H1 (cell line): ENCODE measurements at regions not wholly inside any gene's neighbourhood (a gene's known extent, or its start where the extent isn't known, plus 50 kb on each side); places are given as distances from the start of the nearest gene placed in this dataset.

Experiments
- EP300 ChIP-seq, 2 experiments: IDR thresholded peaks; 1 replicate in 1 of 2; 2 replicates in 1 of 2; pipeline ENCODE4 v1.6.1; 2011 to 2012; ENCODE audit warnings: low read depth in 2 of 2, low read length in 2 of 2, mild to moderate bottlenecking in 2 of 2, borderline replicate concordance in 1 of 2, inconsistent platforms in 1 of 2, moderate library complexity in 1 of 2
- EZH2 ChIP-seq: fragments of 200-600 bp; sonication (generic); IDR thresholded peaks from 2 replicates; pipeline ENCODE4 v1.7.1; 2012; ENCODE audit warnings: low read depth, mild to moderate bottlenecking, moderate library complexity, low read length, inconsistent platforms; ENCODE audit not compliant: severe bottlenecking
- RXRA ChIP-seq: IDR thresholded peaks from 2 replicates; pipeline ENCODE4 v1.6.1; 2011; ENCODE audit warnings: low read depth, mild to moderate bottlenecking, low read length, moderate library complexity; ENCODE audit not compliant: insufficient read depth

DNA sequence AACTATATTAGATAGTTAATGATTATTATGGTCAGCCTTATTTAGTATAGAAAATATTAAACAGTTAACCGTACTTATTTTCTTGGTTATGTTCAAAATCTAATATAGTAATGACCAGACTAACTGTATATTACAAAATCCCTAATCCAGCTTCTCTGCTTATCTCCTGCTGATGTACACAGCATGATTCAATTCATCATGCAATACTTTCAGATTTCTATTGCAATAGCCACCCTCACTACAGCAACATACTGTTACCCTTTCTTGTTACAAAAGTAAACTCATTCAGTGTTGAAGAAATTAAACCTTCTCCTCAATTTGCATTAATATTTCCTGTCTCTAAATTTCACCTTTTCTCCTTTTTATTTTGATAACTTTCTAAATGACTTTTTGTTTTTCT, 1375.0 kb upstream of the NUDT12 start (continued):
- TF ChIP-seq RXRA (no peak), EZH2 (no peak), EP300 (IDR thresholded peaks at IDR 0.05; ENCODE audit: borderline replicate concordance in 1 of 2, low read depth in 2 of 2, low read length in 2 of 2) (no peak)
